Fibroblast of the aortic adventitia (primary cell): ENCODE measurements at regions not wholly inside any gene's neighbourhood (a gene's known extent, or its start where the extent isn't known, plus 50 kb on each side); places are given as distances from the start of the nearest gene placed in this dataset.

ENCODE experiments used
- DNase-seq: peaks from one replicate; pipeline ENCODE4 v3.0.0-alpha.2; 2010; ENCODE audit warnings: low read depth
- H3K4me3 ChIP-seq: 2 replicates; pipeline ENCODE4 v1.5.1; 2011; ENCODE audit warnings: low read depth, mild to moderate bottlenecking, control low read depth, low read length, moderate library complexity
- TF ChIP-seq, protein P1 (sequence below): IDR thresholded peaks from 2 replicates; pipeline ENCODE4 v1.5.1; 2011; ENCODE audit warnings: mild to moderate bottlenecking, low read length, control low read depth, inconsistent platforms; ENCODE audit not compliant: insufficient read depth

DNA sequence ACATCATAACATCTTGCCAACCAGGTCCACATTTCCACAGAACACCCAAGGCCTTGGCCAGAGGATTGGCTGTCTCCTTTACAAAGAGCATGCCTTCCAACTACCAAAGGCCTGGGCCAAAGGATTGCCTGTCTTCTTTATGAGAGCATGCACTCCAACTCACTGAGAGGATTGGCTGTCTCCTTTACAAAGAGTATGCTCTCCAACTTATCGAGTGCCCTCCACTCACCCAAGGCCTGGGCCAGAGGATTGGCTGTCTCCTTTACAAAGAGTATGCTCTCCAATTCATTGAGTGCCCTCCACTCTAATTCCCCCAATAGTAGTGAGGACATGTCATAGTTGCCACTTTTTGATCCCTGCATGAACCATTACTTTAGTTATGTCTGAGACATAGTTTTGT lies 79.9 kb upstream of the TAS2R1 start:
- no peak overlapping the region for H3K4me3 ChIP-seq
- TF ChIP-seq, protein P1, sequence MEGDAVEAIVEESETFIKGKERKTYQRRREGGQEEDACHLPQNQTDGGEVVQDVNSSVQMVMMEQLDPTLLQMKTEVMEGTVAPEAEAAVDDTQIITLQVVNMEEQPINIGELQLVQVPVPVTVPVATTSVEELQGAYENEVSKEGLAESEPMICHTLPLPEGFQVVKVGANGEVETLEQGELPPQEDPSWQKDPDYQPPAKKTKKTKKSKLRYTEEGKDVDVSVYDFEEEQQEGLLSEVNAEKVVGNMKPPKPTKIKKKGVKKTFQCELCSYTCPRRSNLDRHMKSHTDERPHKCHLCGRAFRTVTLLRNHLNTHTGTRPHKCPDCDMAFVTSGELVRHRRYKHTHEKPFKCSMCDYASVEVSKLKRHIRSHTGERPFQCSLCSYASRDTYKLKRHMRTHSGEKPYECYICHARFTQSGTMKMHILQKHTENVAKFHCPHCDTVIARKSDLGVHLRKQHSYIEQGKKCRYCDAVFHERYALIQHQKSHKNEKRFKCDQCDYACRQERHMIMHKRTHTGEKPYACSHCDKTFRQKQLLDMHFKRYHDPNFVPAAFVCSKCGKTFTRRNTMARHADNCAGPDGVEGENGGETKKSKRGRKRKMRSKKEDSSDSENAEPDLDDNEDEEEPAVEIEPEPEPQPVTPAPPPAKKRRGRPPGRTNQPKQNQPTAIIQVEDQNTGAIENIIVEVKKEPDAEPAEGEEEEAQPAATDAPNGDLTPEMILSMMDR = no peak
- no peak for DNase-seq

DNA sequence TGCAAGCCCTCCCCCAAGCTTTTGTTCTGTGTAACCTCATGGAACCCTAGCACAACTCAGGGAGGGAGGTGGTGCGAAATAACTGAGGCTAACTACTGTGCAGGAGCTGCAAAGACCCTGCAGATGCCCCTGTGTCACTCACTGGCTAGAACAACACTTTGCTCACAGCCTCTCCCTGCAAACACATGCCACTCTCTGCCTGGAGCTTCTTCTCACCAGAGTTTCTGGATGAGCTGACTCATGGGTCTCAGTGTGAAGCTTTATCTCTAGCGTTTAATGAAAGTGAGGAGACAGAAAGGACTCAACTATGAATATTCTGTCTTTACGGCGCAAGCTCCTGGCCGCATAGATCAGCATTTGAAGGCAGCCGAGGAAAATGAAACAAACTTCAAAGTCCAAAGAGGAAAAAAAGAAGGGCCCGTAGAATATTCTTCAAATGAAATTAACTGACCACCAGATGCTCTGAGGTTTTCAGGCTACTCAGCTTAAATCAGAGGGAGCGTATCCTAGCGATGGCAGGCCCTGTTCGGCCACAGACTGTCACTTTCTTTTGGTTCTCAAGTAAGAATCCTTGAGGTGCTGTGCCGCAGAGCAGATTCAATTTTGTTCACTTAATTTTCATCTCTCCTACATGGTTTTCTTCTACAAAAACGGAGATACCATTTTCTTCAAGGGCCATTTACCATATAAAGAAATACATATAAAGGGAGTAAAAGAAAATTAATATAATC lies 77.7 kb upstream of the TAS2R1 start:
- TF ChIP-seq, protein P1 = no peak
- no peak for DNase-seq

DNA sequence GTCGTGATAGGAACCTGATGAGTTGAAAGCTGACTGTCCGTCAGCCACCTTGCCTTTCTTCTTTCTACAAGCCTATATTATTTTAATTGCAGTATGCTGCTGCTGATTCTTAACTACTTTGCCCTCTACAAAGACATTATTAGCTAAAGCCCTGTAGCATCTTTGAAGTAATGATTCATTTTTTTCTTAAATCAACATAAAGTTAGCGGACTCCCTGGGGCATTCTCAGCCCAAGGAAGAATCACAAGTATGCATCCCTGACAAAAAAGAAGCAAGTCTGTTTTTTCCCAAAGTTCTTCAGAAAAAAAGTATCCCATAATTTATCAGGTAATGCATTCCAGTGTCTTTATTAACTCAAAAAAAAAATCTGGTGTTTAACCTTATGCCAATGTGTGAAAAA lies 69.5 kb upstream of the TAS2R1 start:
- TF ChIP-seq, protein P1 = no peak
- peak; percentile 20 for DNase-seq
- H3K4me3 ChIP-seq = no peak overlapping the region

More for the DNA sequence above, 77.7 kb upstream of the TAS2R1 start:
- no peak overlapping the region for H3K4me3 ChIP-seq

DNA sequence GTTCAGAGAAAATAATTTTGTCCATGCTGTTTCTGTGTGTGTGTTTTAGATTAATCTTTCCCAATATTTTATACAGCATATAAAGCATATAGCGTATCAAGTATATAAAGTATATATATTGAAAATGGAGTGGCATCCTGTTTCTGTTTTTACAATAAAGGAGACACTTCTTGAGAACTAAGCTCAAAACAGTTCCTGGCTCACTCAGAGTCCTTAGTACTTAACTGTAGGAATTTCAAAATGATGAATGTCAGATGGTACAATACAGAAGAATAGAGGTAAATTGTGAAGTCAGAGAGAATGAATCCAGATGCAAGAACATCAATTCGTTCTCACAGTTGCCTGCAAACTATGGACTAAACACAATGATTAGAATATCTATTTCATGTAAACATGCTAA lies 68.7 kb upstream of the TAS2R1 start:
- TF ChIP-seq, protein P1 = no peak
- no peak for DNase-seq

DNA sequence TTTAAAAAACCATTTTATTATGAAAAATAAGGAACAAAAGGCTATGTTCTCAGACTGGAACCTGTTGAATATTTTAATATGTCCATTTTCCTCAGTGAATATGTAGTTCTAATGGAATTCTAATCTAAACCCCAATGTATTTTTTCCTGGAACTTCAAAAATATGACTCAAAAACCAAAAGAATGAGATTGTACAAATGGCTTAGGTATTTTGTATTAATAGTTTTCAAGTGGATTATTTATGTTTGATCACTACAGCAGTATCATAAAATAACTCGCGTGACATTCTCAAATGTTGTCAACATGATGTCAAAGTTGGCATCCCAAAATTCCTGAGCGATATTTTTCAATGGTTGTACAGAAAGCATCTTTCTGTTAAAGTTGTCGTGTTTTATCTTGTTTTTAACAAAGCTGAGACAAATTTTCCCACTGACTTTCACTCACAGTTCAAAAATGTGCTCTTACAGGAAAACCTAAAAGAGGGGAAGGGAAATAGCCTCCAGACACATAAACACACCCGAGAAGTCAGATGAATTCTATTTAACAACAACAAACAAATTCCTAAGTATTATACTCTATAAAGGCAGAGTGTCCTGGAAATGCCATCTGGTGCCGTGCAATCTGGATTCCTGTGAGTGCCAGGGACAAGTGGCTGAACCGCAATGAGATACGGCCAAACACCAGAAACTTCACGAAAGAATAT lies 68.1 kb upstream of the TAS2R1 start:
- TF ChIP-seq, protein P1 = no peak
- peak; percentile 23 for DNase-seq
- no peak overlapping the region for H3K4me3 ChIP-seq

More for the DNA sequence above, 68.7 kb upstream of the TAS2R1 start:
- H3K4me3 ChIP-seq = no peak overlapping the region

DNA sequence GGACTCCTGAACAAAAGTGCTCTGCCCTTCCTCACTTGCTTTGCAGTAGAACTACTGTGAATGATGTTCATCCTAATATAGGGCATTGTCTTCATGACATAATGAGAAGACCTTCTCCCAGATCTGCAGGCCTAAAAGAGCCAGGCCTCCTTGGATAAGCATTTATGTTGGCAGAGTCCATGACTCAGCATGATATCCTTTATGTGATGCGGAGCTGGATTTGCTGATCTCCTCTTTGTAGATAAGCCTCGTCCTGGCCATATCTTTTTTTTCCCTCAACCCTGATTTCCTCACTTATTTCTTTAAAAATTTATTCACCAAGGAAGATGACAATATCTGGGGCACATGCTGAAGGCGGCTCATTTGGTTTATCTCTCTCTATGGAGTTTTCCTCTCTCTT lies 62.4 kb upstream of the TAS2R1 start:
- H3K4me3 ChIP-seq = no peak overlapping the region
- no peak for DNase-seq
- TF ChIP-seq, protein P1 = no peak
